OCI-LY1 (cell line): ENCODE measurements at regions not wholly inside any gene's neighbourhood (a gene's known extent, or its start where the extent isn't known, plus 50 kb on each side); places are given as distances from the start of the nearest gene placed in this dataset.

ENCODE experiments used
- H2AFZ ChIP-seq: fragments of 200-600 bp; sonication (generic), shearing (Covaris generic); 2 replicates; pipeline ENCODE4 v1.6.0; 2014; ENCODE audit warnings: antibody characterized with exemption, mild to moderate bottlenecking, low read length
- H3F3A ChIP-seq: fragments of 200-600 bp; sonication (generic), shearing (Covaris generic); 2 replicates; pipeline ENCODE4 v1.6.0; 2014; ENCODE audit warnings: mild to moderate bottlenecking, antibody characterized with exemption, low read length, moderate library complexity; ENCODE audit not compliant: insufficient read depth
- H3K27ac ChIP-seq: fragments of 200-600 bp; sonication (generic); 2 replicates; pipeline ENCODE4 v1.5.1; 2014; ENCODE audit warnings: low read length, mixed run types, mild to moderate bottlenecking, low read depth; ENCODE audit not compliant: poor library complexity, severe bottlenecking
- H3K27me3 ChIP-seq: fragments of 200-600 bp; sonication (generic); 2 replicates; pipeline ENCODE4 v1.6.0; 2014; ENCODE audit warnings: antibody characterized with exemption, mild to moderate bottlenecking, low read length, moderate library complexity; ENCODE audit not compliant: insufficient read depth
- H3K36me3 ChIP-seq: fragments of 200-600 bp; sonication (generic); 2 replicates; pipeline ENCODE4 v1.6.1; 2014; ENCODE audit warnings: mild to moderate bottlenecking, antibody characterized with exemption, low read length, moderate library complexity, mixed read lengths; ENCODE audit not compliant: insufficient read depth
- H3K4me1 ChIP-seq: fragments of 200-600 bp; sonication (generic); 2 replicates; pipeline ENCODE4 v1.5.1; 2014; ENCODE audit warnings: mild to moderate bottlenecking, low read length, moderate library complexity; ENCODE audit not compliant: insufficient read depth, severe bottlenecking
- H3K4me2 ChIP-seq: fragments of 200-600 bp; sonication (generic), shearing (Covaris generic); 2 replicates; pipeline ENCODE4 v1.6.1; 2014; ENCODE audit warnings: low read length
- H3K4me3 ChIP-seq: fragments of 200-600 bp; sonication (generic); 2 replicates; pipeline ENCODE4 v1.5.1; 2014; ENCODE audit warnings: low read length, low read depth, mild to moderate bottlenecking, mixed read lengths; ENCODE audit not compliant: poor library complexity, severe bottlenecking
- H3K79me2 ChIP-seq: fragments of 200-600 bp; shearing (Covaris generic); 2 replicates; pipeline ENCODE4 v1.6.1; 2016; ENCODE audit warnings: mixed run types, low read length, mixed read lengths; ENCODE audit not compliant: insufficient read depth
- H3K9ac ChIP-seq: fragments of 200-600 bp; sonication (generic), shearing (Covaris generic); 2 replicates; pipeline ENCODE4 v1.6.1; 2014; ENCODE audit warnings: mild to moderate bottlenecking, low read length, mixed read lengths
- H3K9me2 ChIP-seq: fragments of 200-600 bp; sonication (generic), shearing (Covaris generic); 2 replicates; pipeline ENCODE4 v1.6.1; 2014; ENCODE audit warnings: low read depth, mild to moderate bottlenecking, low read length, mixed read lengths
- H3K9me3 ChIP-seq: fragments of 200-600 bp; shearing (Covaris generic); 2 replicates; pipeline ENCODE4 v1.6.1; 2014; ENCODE audit warnings: low read length, mixed read lengths
- H4K20me1 ChIP-seq: fragments of 200-600 bp; sonication (generic), shearing (Covaris generic); 2 replicates; pipeline ENCODE4 v1.6.0; 2016; ENCODE audit warnings: mild to moderate bottlenecking, low read length; ENCODE audit not compliant: insufficient read depth
- EZH2 ChIP-seq: fragments of 200-600 bp; sonication (generic), shearing (Covaris generic); IDR thresholded peaks from 2 replicates; pipeline ENCODE4 v1.8.0; 2017; ENCODE audit warnings: borderline replicate concordance, mixed run types, mild to moderate bottlenecking, antibody characterized with exemption, low read length, moderate library complexity, mixed read lengths
- TF ChIP-seq, protein P1 (sequence below): fragments of 200-600 bp; sonication (generic), shearing (Covaris generic); IDR thresholded peaks from 2 replicates; pipeline ENCODE4 v1.5.1; 2017; ENCODE audit warnings: mild to moderate bottlenecking, antibody characterized with exemption, low read length, moderate library complexity, mixed read lengths

GRCh38 chr1:221887758-221888157 is 145.9 kb upstream of the DUSP10 start:
- H2AFZ ChIP-seq: no peak overlapping the region
- peaks cover 4% of the 10 kb centered on the region for H3K4me1 ChIP-seq
- no peak overlapping the region for H3K4me2 ChIP-seq

GRCh38 chr1:221887415-221887746 is 145.5 kb upstream of the DUSP10 start:
- H3K4me1 ChIP-seq: peaks cover 4% of the 10 kb centered on the region
- H3K36me3 ChIP-seq: no peaks in the 10 kb centered on the region
- no peak overlapping the region for H3K4me3 ChIP-seq
- no peaks in the 10 kb centered on the region for H3K27me3 ChIP-seq
- no peaks in the 10 kb centered on the region for H3K79me2 ChIP-seq
- H2AFZ ChIP-seq: no peak overlapping the region
- H3K9ac ChIP-seq: no peak overlapping the region
- H4K20me1 ChIP-seq: no peaks in the 10 kb centered on the region
- H3K9me3 ChIP-seq: no peaks in the 10 kb centered on the region
- H3K9me2 ChIP-seq: no peaks in the 10 kb centered on the region
- TF ChIP-seq, protein P1, sequence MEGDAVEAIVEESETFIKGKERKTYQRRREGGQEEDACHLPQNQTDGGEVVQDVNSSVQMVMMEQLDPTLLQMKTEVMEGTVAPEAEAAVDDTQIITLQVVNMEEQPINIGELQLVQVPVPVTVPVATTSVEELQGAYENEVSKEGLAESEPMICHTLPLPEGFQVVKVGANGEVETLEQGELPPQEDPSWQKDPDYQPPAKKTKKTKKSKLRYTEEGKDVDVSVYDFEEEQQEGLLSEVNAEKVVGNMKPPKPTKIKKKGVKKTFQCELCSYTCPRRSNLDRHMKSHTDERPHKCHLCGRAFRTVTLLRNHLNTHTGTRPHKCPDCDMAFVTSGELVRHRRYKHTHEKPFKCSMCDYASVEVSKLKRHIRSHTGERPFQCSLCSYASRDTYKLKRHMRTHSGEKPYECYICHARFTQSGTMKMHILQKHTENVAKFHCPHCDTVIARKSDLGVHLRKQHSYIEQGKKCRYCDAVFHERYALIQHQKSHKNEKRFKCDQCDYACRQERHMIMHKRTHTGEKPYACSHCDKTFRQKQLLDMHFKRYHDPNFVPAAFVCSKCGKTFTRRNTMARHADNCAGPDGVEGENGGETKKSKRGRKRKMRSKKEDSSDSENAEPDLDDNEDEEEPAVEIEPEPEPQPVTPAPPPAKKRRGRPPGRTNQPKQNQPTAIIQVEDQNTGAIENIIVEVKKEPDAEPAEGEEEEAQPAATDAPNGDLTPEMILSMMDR: no peak
- no peak for TF ChIP-seq EZH2
- H3K4me2 ChIP-seq: no peak overlapping the region
- H3F3A ChIP-seq: no peaks in the 10 kb centered on the region
- H3K27ac ChIP-seq: no peak overlapping the region

More at GRCh38 chr1:221887758-221888157, 145.9 kb upstream of the DUSP10 start:
- H3K4me3 ChIP-seq: no peak overlapping the region
- no peaks in the 10 kb centered on the region for H4K20me1 ChIP-seq
- no peaks in the 10 kb centered on the region for H3K36me3 ChIP-seq
- H3K27me3 ChIP-seq: no peaks in the 10 kb centered on the region
- no peak overlapping the region for H3K9ac ChIP-seq
- no peaks in the 10 kb centered on the region for H3K9me3 ChIP-seq
- no peaks in the 10 kb centered on the region for H3K79me2 ChIP-seq
- H3K9me2 ChIP-seq: no peaks in the 10 kb centered on the region
- H3K27ac ChIP-seq: no peak overlapping the region
- no peaks in the 10 kb centered on the region for H3F3A ChIP-seq
- TF ChIP-seq, protein P1: no peak
- no peak for TF ChIP-seq EZH2

DNA sequence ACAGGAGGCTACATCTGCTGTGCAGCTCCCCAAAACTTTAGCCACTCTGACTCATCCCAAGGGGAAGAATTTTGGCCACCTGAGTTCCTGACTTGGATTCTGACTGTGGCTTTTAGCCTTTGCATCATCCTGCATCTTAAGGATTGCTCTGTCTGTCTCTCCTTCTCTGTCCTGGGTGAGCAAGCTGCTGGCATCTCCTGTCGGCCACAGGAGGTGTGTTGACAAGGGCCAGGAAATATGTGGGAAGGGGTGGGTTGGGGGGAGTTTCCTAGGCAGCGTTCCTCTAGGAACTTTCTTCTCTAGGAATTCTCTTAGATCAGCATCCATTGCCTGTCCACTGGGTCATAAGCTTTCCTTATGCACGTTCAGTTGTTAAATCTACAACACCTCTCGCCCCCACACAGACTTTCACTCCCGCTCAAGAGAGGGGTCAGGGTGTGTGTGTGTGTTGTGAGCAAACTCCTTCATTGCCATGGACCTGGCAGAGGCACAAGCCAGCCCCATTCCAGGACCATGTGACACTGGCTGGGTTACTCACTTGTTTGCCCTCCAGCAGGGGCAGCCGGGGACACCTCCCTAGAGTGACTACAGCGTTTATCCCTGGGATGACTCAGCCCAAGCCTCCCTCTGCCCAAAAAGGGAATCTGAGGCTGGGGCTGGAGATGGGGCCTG is 145.0 kb upstream of the DUSP10 start:
- no peak overlapping the region for H2AFZ ChIP-seq
- H3K9ac ChIP-seq: no peak overlapping the region
- H3K4me3 ChIP-seq: no peak overlapping the region
- H3F3A ChIP-seq: no peaks in the 10 kb centered on the region
- H3K9me3 ChIP-seq: no peaks in the 10 kb centered on the region
- H3K4me2 ChIP-seq: no peak overlapping the region
- H3K79me2 ChIP-seq: no peaks in the 10 kb centered on the region
- no peaks in the 10 kb centered on the region for H3K27me3 ChIP-seq
- no peak overlapping the region for H3K27ac ChIP-seq
- no peaks in the 10 kb centered on the region for H3K9me2 ChIP-seq
- H3K36me3 ChIP-seq: no peaks in the 10 kb centered on the region
- TF ChIP-seq, protein P1: no peak
- no peak for TF ChIP-seq EZH2
- peaks cover 4% of the 10 kb centered on the region for H3K4me1 ChIP-seq
- no peaks in the 10 kb centered on the region for H4K20me1 ChIP-seq
